Stimulated activated naive CD8-positive, alpha-beta T cell treated with anti-CD3 and anti-CD28 coated beads, Interleukin-15, amount 100 ng/mL, for 72 hours (primary cell): ENCODE measurements at regions not wholly inside any gene's neighbourhood (a gene's known extent, or its start where the extent isn't known, plus 50 kb on each side); places are given as distances from the start of the nearest gene placed in this dataset.

Experiments used
- ATAC-seq: fragments of 150-1000 bp; cut with Tn5 transposase; 2 replicates; pipeline ENCODE4 v1.10.0; 2021; ENCODE audit warnings: mild to moderate bottlenecking, moderate library complexity
- DNase-seq, 2 donors: peaks; one replicate each; pipeline ENCODE4 v3.0.0; 2021 to 2022
- H3K27ac Mint-ChIP-seq, 2 donors: one replicate each; pipeline ENCODE4 v1.8.0; 2022; ENCODE audit warnings: mild to moderate bottlenecking in 2 of 2, mixed read lengths in 2 of 2, moderate library complexity in 2 of 2
- H3K27me3 Mint-ChIP-seq: one replicate; pipeline ENCODE4 v1.8.0; 2022; ENCODE audit warnings: mixed read lengths
- H3K4me1 Mint-ChIP-seq: one replicate; pipeline ENCODE4 v1.8.0; 2022; ENCODE audit warnings: mild to moderate bottlenecking, mixed read lengths
- H3K4me3 Mint-ChIP-seq, 2 donors: one replicate each; pipeline ENCODE4 v1.8.0; 2022; ENCODE audit warnings: mild to moderate bottlenecking in 2 of 2, mixed read lengths in 2 of 2, moderate library complexity in 1 of 2
- H3K9me3 Mint-ChIP-seq, 2 donors: one replicate each; pipeline ENCODE4 v1.8.0; 2022; ENCODE audit warnings: mixed read lengths in 2 of 2

- Mint-ChIP-seq H3K9me3 (no peaks in the 10 kb centered on the region), H3K4me1 (no peaks in the 10 kb centered on the region)
- no peak for DNase-seq
These were observed 266.1 kb upstream of the KLHL29 start for GRCh38 chr2:23118894-23119293.

DNA sequence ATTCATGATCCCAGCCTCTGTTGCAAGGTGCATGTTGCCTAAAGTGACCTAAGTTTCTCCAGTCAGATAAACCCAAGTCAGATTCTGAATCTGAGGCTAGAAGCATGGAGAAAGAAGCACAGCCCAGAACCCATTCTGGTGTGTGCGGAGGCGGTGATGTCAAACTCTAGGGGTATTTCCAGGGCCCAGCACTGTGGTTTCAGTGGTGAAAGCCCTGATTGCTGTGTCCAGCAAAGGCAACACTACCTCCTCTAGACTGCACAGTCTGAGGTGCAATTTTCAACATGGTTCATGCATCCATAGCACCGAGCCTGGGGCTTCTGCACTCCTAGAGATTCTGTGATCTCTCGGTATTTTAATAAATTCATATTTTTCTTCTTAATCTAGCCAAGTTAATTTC lies 264.8 kb upstream of the KLHL29 start:
- Mint-ChIP-seq H3K4me1 (no peaks in the 10 kb centered on the region), H3K4me3 (no peak overlapping the region), H3K27me3 (peaks cover 6% of the 10 kb centered on the region), H3K27ac (no peak overlapping the region), H3K9me3 (no peaks in the 10 kb centered on the region)
- ATAC-seq (no peak), DNase-seq (no peak)

More at GRCh38 chr2:23118894-23119293, 266.1 kb upstream of the KLHL29 start:
- Mint-ChIP-seq H3K4me3 (no peak overlapping the region), H3K27ac (no peak overlapping the region), H3K27me3 (peaks cover 10% of the 10 kb centered on the region)
- no peak for ATAC-seq

DNA sequence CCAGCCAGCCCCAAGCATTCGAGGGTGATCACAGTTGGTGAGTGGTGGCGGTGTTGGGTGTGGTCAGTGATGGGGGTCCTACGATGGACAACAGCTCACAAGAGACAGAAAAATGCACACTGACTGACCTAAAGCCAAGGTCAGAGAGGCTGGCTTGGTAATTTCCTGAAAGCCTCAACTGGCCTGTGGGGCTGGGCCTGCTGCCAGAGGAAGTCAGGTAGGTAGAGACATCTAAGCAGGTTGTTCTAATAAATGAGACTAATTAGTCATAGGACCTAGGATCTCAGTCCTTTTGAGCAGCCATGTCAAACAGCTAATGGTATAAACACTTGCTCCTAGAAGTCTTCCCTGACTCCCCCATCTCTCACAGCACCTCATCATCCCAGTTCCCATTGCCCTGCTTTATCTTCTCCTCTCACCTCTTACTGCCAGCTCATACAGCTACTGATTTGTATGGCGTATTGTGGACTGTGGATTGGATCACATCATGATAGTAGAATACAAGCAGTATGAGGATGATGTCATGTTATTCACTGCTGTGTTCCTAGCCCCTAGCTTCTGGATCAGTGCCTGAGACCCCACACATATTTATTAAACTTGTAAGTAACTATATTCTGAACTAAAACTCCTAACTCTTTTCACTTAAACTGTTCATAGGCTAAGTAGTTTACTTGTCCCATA lies 262.9 kb upstream of the KLHL29 start:
- DNase-seq (no peak), ATAC-seq (no peak)
- no peak overlapping the region for H3K27ac Mint-ChIP-seq
- H3K27me3 Mint-ChIP-seq = peaks cover 6% of the 10 kb centered on the region
- no peaks in the 10 kb centered on the region for H3K9me3 Mint-ChIP-seq
- H3K4me1 Mint-ChIP-seq = no peaks in the 10 kb centered on the region
- H3K4me3 Mint-ChIP-seq = no peak overlapping the region

- H3K4me3 Mint-ChIP-seq = no peak overlapping the region
- no peak overlapping the region for H3K27ac Mint-ChIP-seq
- ATAC-seq = no peak
- no peaks in the 10 kb centered on the region for H3K9me3 Mint-ChIP-seq
- DNase-seq = no peak
- no peaks in the 10 kb centered on the region for H3K4me1 Mint-ChIP-seq
- peaks cover 6% of the 10 kb centered on the region for H3K27me3 Mint-ChIP-seq
These were observed 262.2 kb upstream of the KLHL29 start for GRCh38 chr2:23122681-23123215.

- ATAC-seq = no peak
- Mint-ChIP-seq H3K4me1 (no peaks in the 10 kb centered on the region), H3K9me3 (no peaks in the 10 kb centered on the region), H3K27me3 (peaks cover 6% of the 10 kb centered on the region), H3K4me3 (no peak overlapping the region), H3K27ac (no peak overlapping the region)
- DNase-seq = no peak
These were observed 261.3 kb upstream of the KLHL29 start for GRCh38 chr2:23123686-23124085.

GRCh38 chr2:23124214-23124750 lies 260.7 kb upstream of the KLHL29 start:
- Mint-ChIP-seq H3K27me3 (peaks cover 6% of the 10 kb centered on the region), H3K27ac (no peak overlapping the region), H3K9me3 (no peaks in the 10 kb centered on the region), H3K4me1 (no peaks in the 10 kb centered on the region), H3K4me3 (no peak overlapping the region)
- ATAC-seq (no peak), DNase-seq (no peak)

DNA sequence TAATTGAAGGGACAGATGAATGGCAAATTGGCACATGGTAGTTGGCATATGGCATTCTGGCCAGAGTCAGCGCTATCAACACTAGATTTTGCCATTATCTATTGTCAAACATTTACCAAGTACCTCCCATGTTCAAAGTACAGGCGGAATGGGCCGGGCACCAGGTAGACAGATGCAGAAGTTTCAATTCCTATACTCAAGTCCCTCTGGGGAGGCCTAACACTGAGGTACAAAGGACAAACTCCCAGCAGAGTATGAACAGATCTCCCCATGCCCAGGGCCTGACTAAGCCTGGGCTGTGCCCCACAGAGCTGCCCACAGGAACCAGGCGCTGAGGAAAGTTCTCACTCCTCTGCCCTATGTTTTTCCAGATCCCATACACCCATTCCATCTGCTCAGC lies 257.5 kb upstream of the KLHL29 start:
- ATAC-seq (no peak), DNase-seq (no peak)
- H3K9me3 Mint-ChIP-seq = peaks cover 0 to 18% of the 10 kb centered on the region in 2 donors
- H3K4me3 Mint-ChIP-seq = no peak overlapping the region
- H3K4me1 Mint-ChIP-seq = no peaks in the 10 kb centered on the region
- no peak overlapping the region for H3K27ac Mint-ChIP-seq
- H3K27me3 Mint-ChIP-seq = peaks cover 18% of the 10 kb centered on the region

DNA sequence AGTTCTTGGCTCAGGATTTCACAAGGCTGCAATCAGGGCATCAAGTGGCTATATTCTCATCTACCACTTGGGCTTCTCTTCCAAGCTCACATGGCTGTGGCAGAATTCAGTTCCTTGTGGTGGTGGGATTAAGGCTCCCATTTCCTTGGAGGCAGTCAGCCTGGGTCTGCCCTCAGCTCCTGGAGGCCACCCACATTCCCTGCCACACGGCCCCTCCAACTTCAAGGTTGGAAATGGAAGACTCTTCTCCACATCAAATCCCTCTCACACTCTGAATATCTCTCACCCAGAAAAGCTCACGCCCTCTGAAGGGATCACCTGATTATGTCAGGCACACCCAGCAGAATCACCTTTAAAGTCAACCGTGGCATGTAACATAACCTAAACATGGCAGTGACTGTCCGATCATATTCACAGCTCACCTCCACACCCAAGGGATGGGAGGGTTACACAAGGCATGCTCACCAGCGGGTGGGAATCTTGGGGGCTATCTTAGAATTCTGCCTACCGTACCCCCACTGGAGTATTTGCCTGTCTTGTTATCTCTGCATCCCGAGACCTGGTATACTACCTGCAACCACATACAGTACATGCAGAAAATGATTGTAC lies 256.2 kb upstream of the KLHL29 start:
- Mint-ChIP-seq H3K4me3 (no peak overlapping the region), H3K9me3 (peaks cover 0 to 22% of the 10 kb centered on the region in 2 donors), H3K4me1 (no peaks in the 10 kb centered on the region), H3K27me3 (peaks cover 13% of the 10 kb centered on the region), H3K27ac (no peak overlapping the region)
- DNase-seq = no peak
- no peak for ATAC-seq

DNA sequence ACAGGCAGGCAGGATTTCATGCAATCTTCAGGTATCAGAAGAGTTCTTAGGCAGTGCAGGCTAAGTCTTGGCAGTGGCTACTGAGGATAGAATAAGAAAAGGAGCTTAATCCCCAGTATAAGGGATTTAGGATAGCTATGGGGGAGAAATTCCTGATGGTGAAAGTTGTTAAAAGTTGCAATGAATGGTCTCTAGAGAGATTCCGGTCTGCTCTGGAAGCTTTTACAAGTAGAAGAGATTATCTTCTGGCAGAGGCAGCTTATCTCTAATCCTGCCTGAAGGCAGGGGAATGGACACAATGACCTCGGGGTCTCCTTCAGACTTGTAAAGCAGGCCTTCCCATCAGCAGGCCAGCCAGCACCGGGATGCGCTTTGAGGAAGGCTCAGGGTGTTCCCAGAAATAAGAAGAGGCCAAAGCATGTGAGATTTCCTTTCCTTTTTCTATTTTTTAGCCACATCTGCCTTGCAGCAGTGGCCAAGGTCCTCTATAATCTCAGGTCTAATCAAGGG lies 253.9 kb upstream of the KLHL29 start:
- no peaks in the 10 kb centered on the region for H3K4me1 Mint-ChIP-seq
- no peak overlapping the region for H3K27ac Mint-ChIP-seq
- H3K9me3 Mint-ChIP-seq = peaks cover 0 to 22% of the 10 kb centered on the region in 2 donors

DNA sequence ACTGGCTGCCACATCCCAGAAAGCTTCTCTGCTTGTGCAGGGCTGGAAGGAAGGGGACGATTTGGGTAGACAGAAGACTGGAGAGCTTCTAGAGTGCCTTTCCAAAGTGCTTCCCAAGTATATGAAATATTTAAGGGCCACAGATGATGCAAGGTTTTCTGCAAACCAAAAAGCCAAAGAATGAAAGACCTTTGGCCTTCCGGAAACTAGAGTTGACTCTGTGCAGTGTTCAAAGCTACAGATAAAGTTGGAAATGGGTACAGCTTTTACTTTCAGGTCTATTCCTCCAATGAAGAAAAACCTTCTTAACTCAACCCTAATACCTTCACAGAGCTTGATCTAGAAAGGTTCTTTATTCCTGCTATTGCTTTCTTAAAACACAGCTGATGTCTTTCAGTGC lies 253.0 kb upstream of the KLHL29 start:
- Mint-ChIP-seq H3K4me1 (no peaks in the 10 kb centered on the region), H3K27ac (no peak overlapping the region), H3K27me3 (peaks cover 26% of the 10 kb centered on the region), H3K4me3 (no peak overlapping the region), H3K9me3 (peaks cover 0 to 22% of the 10 kb centered on the region in 2 donors)
- DNase-seq = no peak
- ATAC-seq = no peak

More for the DNA sequence above, 253.9 kb upstream of the KLHL29 start:
- no peak for ATAC-seq
- DNase-seq = no peak
- peaks cover 25% of the 10 kb centered on the region for H3K27me3 Mint-ChIP-seq
- H3K4me3 Mint-ChIP-seq = no peak overlapping the region

GRCh38 chr2:23132823-23133595 lies 252.0 kb upstream of the KLHL29 start:
- peaks cover 0 to 22% of the 10 kb centered on the region in 2 donors for H3K9me3 Mint-ChIP-seq
- no peak for DNase-seq
- H3K27me3 Mint-ChIP-seq = peaks cover 34% of the 10 kb centered on the region
- no peaks in the 10 kb centered on the region for H3K4me1 Mint-ChIP-seq
- no peak for ATAC-seq
- H3K27ac Mint-ChIP-seq = no peak overlapping the region
- H3K4me3 Mint-ChIP-seq = no peak overlapping the region

DNA sequence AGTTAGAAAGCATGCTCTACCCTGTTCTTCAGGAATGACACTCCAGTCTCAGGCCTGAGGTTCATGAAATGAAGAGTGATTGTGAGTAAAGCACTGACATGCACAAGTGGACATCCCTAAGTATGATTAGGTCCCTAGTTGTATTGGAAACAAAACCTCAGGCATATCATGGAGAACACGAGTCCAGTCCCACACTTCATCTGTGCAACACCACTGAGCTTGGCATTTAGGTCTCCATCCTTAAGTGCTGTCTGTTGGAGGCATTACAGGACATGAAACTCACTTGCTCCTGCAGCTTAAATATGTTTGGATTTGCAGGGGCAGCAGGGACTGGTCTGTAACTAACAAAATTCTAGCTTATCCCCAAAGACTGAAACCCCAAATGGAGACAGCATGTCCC lies 250.3 kb upstream of the KLHL29 start:
- ATAC-seq (no peak), DNase-seq (no peak)
- Mint-ChIP-seq H3K27me3 (peaks cover 34% of the 10 kb centered on the region), H3K4me3 (no peak overlapping the region), H3K9me3 (peaks cover 0 to 22% of the 10 kb centered on the region in 2 donors), H3K27ac (no peak overlapping the region), H3K4me1 (no peaks in the 10 kb centered on the region)

DNA sequence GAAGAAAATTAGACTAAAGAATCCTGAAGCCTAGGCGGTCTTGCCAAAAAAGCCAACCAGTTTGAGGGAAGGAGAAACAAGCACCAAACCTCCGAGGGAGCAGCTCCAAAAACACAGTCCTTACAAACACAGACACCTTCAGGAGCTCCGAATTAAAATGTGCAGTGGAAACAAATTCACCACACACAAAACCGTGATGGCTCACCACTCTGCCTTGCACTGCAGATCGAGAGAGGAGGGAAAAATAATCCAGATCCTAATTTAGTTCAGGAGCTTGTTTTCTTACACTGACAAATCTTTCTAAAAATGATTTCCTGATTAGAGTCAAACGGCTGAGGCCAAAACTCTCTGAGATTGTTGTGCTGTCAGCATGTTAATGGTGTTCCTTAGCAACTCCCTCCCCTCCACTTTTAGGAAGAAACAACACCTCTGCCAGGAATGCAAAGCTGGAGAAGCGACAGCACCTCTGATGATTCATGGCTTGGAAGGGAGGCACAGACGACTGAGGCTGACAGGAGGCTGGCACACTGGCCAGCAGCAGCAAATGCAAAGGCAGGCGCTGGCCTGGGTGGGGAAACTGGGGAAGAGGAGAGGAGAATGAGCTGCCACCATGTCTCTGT lies 249.4 kb upstream of the KLHL29 start:
- DNase-seq (no peak), ATAC-seq (no peak)
- Mint-ChIP-seq H3K4me1 (no peaks in the 10 kb centered on the region), H3K9me3 (peaks cover 0 to 22% of the 10 kb centered on the region in 2 donors), H3K27me3 (peaks cover 29% of the 10 kb centered on the region), H3K4me3 (no peak overlapping the region), H3K27ac (no peak overlapping the region)

- Mint-ChIP-seq H3K9me3 (peaks cover 0 to 7% of the 10 kb centered on the region in 2 donors), H3K4me3 (no peak overlapping the region), H3K27me3 (peaks cover 35% of the 10 kb centered on the region), H3K4me1 (no peaks in the 10 kb centered on the region), H3K27ac (no peak overlapping the region)
- ATAC-seq = no peak
- no peak for DNase-seq
These were observed 247.8 kb upstream of the KLHL29 start for GRCh38 chr2:23137166-23137565.

- no peak for DNase-seq
- peaks cover 48% of the 10 kb centered on the region for H3K27me3 Mint-ChIP-seq
- H3K4me1 Mint-ChIP-seq = no peaks in the 10 kb centered on the region
- no peak overlapping the region for H3K27ac Mint-ChIP-seq
- ATAC-seq = no peak
- H3K9me3 Mint-ChIP-seq = no peaks in the 10 kb centered on the region
- H3K4me3 Mint-ChIP-seq = no peak overlapping the region
These were observed 246.3 kb upstream of the KLHL29 start for GRCh38 chr2:23138701-23139100.
